ENCODE measurements at regions not wholly inside any gene's neighbourhood (a gene's known extent, or its start where the extent isn't known, plus 50 kb on each side); places are given as distances from the start of the nearest gene placed in this dataset.

GRCh38 chr13:73136776-73137175 is 78.0 kb downstream of the KLF5 start:
- intact Hi-C loops (cut with DNase I) = no loop called here
- Histone ChIP-seq H3K9me3 (peaks cover 0 to 6% of the 10 kb centered on the region in 2 donors), H3K4me3 (no peak overlapping the region), H3K27ac (no peak overlapping the region), H3K27me3 (no peaks in the 10 kb centered on the region), H3K36me3 (no peaks in the 10 kb centered on the region), H3K4me1 (no peaks in the 10 kb centered on the region)
- no peak for TF ChIP-seq CTCF (IDR thresholded peaks at IDR 0.05)
- no peak for DNase-seq (ENCODE audit: low spot score in 2 of 2)

GRCh38 chr13:73133531-73133930 is 74.7 kb downstream of the KLF5 start:
- Histone ChIP-seq H3K36me3 (no peaks in the 10 kb centered on the region), H3K27me3 (no peaks in the 10 kb centered on the region), H3K9me3 (peaks cover 0 to 6% of the 10 kb centered on the region in 2 donors), H3K27ac (no peak overlapping the region), H3K4me1 (no peaks in the 10 kb centered on the region), H3K4me3 (no peak overlapping the region)
- intact Hi-C loops (cut with DNase I) = no loop called here
- DNase-seq (ENCODE audit: low spot score in 2 of 2) = no peak
- TF ChIP-seq CTCF (IDR thresholded peaks at IDR 0.05) = no peak

GRCh38 chr13:73131247-73131646 is 72.4 kb downstream of the KLF5 start:
- no peak for DNase-seq (ENCODE audit: low spot score in 2 of 2)
- intact Hi-C loops (cut with DNase I) = no loop called here
- no peak for TF ChIP-seq CTCF (IDR thresholded peaks at IDR 0.05)
- Histone ChIP-seq H3K27me3 (no peaks in the 10 kb centered on the region), H3K9me3 (peaks cover 0 to 6% of the 10 kb centered on the region in 2 donors), H3K27ac (no peak overlapping the region), H3K4me3 (no peak overlapping the region), H3K36me3 (no peaks in the 10 kb centered on the region), H3K4me1 (no peaks in the 10 kb centered on the region)

- Histone ChIP-seq H3K36me3 (no peaks in the 10 kb centered on the region), H3K9me3 (peaks cover 0 to 6% of the 10 kb centered on the region in 2 donors), H3K4me1 (no peaks in the 10 kb centered on the region), H3K27ac (no peak overlapping the region), H3K27me3 (no peaks in the 10 kb centered on the region), H3K4me3 (no peak overlapping the region)
- intact Hi-C loops (cut with DNase I) = no loop called here
- no peak for DNase-seq (ENCODE audit: low spot score in 2 of 2)
- TF ChIP-seq CTCF (IDR thresholded peaks at IDR 0.05) = no peak
Observed at GRCh38 chr13:73129023-73129422, 70.2 kb downstream of the KLF5 start.
